D721Med (cell line): ENCODE measurements at regions not wholly inside any gene's neighbourhood (a gene's known extent, or its start where the extent isn't known, plus 50 kb on each side); places are given as distances from the start of the nearest gene placed in this dataset.
"Not testable (repeated sequence)": the region's sequence is repeated elsewhere in the genome, so short reads cannot be mapped to it uniquely, and the experiment has no call there.

ENCODE experiments used
- DNase-seq: peaks from one replicate; pipeline ENCODE4 v3.0.0; 2011; ENCODE audit warnings: low spot score; ENCODE audit not compliant: insufficient read length
- FAIRE-seq: peaks from 2 replicates; lab custom pipeline; 2011; peaks lifted over from hg19 to GRCh38; lab: Jason Lieb, UNC
- CTCF ChIP-seq: IDR thresholded peaks from 2 replicates; pipeline ENCODE4 v1.5.1; 2012; ENCODE audit warnings: mild to moderate bottlenecking, control low read depth; ENCODE audit not compliant: insufficient read depth; ENCODE audit errors: missing control alignments

GRCh38 chr9:78109075-78109474 is 77.5 kb upstream of the GNAQ start:
- no peak for DNase-seq
- no peak for TF ChIP-seq CTCF
- no peak for FAIRE-seq

DNA sequence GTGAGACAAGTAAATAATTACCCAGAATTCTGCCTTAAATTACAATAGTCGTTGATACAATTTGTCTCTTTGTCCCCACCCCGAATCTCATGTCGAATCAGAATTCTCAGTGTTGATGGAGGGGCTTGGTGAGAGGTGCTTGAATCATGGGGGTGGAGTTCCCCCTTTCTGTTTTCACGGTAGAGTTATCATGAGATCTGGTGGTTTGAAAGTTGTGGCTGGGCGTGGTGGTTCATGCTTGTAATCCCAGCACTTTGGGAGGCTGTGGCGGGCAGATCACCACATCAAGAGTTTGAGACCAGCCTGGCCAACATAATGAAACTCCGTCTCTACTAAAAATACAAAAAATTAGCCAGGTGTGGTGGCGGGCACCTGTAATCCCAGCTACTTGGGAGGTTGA is 75.0 kb upstream of the GNAQ start:
- not testable (repeated sequence) for FAIRE-seq, DNase-seq

DNA sequence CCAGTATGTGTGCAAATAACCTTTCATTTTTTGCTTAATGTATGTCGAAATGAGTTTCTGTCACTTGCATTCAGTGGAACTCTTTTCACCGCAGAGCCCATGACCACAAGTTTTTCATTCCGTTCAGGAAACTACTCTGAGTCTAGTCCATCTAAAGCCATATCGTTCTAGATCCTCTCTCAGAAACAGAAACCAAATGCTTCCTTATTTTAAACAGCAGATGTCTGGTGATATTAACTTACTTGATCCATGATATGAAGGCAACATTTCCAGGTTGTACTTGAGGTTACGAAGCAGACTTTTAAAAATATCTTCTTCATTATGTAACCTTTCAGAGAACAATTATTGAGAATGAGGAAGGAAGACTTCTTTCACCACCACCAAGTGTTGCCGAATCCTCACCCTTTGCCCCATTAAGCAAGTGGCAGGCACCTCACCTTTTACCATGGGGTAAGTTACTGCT is 72.4 kb upstream of the GNAQ start:
- DNase-seq (no peak), FAIRE-seq (no peak)
- TF ChIP-seq CTCF: no peak

DNA sequence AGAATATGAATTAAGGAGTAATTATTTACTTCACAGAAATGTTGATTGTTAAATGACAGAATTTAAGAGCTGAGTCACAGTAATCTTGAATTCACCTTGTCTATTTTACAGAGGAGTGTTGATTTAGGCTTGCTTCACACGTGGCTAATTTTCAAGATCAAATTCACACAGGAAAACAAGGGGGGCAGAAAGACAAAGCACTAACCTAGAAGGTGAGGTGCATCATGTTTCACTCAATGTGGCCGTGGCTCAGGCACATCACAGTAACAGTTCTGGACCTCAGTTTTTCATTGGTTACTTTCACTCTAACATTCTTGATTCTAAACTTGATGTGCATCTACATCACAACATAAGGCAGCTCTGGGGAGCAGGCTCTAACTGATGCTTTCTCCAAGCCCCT is 69.6 kb upstream of the GNAQ start:
- DNase-seq (no peak), FAIRE-seq (no peak)
- TF ChIP-seq CTCF: no peak

- no peak for TF ChIP-seq CTCF
- FAIRE-seq (no peak), DNase-seq (no peak)
Measured at GRCh38 chr9:78097541-78097940, 65.9 kb upstream of the GNAQ start.

GRCh38 chr9:78091731-78092130 is 60.1 kb upstream of the GNAQ start:
- FAIRE-seq: no peak
- TF ChIP-seq CTCF: no peak
- DNase-seq: no peak

DNA sequence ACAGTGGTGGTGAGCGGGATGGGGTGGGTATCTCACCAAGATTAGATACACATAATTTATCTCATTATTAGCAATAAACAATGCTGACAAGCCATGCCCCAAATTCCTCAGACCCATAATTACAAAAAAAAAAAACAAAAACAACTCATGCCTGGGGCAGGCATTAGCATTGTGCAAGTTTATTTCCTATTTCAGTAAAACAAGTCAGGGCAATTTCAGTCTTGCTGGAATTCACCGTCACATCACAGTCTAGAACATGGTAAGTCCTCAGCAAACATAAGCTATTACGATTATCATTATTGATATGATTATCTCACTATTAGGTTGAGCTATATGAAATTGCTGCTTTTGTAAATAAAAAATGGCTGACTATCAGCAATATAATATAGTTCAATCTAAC is 57.5 kb upstream of the GNAQ start:
- no peak for TF ChIP-seq CTCF
- DNase-seq (no peak), FAIRE-seq (no peak)

GRCh38 chr9:78088190-78088589 is 56.6 kb upstream of the GNAQ start:
- not testable (repeated sequence) for FAIRE-seq, DNase-seq
